IMR-90 (cell line): ENCODE measurements at regions not wholly inside any gene's neighbourhood (a gene's known extent, or its start where the extent isn't known, plus 50 kb on each side); places are given as distances from the start of the nearest gene placed in this dataset.

ENCODE experiments used
- ATAC-seq: fragments of 200-7000 bp; cut with Tn5 transposase; 2 replicates; pipeline ENCODE4 v1.9.1; 2020; ENCODE audit warnings: low read depth, mild to moderate bottlenecking, moderate library complexity
- BruUV-seq: library from RNA; stranded (reverse); fragments of 400-500 nt; replicated peaks from 2 replicates; lab custom pipeline; 2021; lab: Mats Ljungman, UMichigan
- CTCF ChIA-PET: fragments of 300-600 bp; formaldehyde crosslinking; extraction: SDS; loops from one replicate; lab custom pipeline; 2021; ENCODE audit warnings: antibody characterized with exemption; lab: Yijun Ruan, JAX
- POLR2A ChIA-PET: fragments of 300-600 bp; sonication (Branson Sonifier 250); formaldehyde crosslinking; loops from one replicate; lab custom pipeline; 2022; ENCODE audit warnings: antibody characterized with exemption; ENCODE audit not compliant: unreplicated experiment; lab: Charles Lee
- DNase-seq: peaks from one replicate; pipeline ENCODE4 v3.0.0; 2013
- H2AFZ ChIP-seq: replicated peaks from 2 replicates; pipeline ENCODE3; 2013; ENCODE audit warnings: low read length, mild to moderate bottlenecking; ENCODE audit not compliant: poor library complexity
- H2AK5ac ChIP-seq: 2 replicates; pipeline ENCODE4 v1.6.1; 2013; ENCODE audit warnings: low read depth, low read length, inconsistent platforms
- H2AK9ac ChIP-seq: replicated peaks from 2 replicates; pipeline ENCODE3; 2013; ENCODE audit warnings: mild to moderate bottlenecking, low read depth, low read length, moderate library complexity; ENCODE audit not compliant: poor library complexity
- H2BK120ac ChIP-seq: 2 replicates; pipeline ENCODE4 v1.6.1; 2013; ENCODE audit warnings: low read depth, low read length, inconsistent platforms
- H2BK15ac ChIP-seq: 3 replicates; pipeline ENCODE4 v1.6.1; 2013; ENCODE audit warnings: low read depth, low read length, inconsistent platforms
- H2BK20ac ChIP-seq: 2 replicates; pipeline ENCODE4 v1.6.1; 2013; ENCODE audit warnings: low read depth, mild to moderate bottlenecking, inconsistent platforms, low read length, moderate library complexity
- H2BK5ac ChIP-seq: 2 replicates; pipeline ENCODE4 v1.6.1; 2013; ENCODE audit warnings: mild to moderate bottlenecking, low read depth, low read length, inconsistent platforms; ENCODE audit not compliant: poor library complexity, severe bottlenecking
- H3K14ac ChIP-seq: replicated peaks from 2 replicates; pipeline ENCODE4 v1.6.1; 2013; ENCODE audit warnings: low read depth, low read length, inconsistent platforms
- H3K18ac ChIP-seq: 2 replicates; pipeline ENCODE4 v1.6.1; 2013; ENCODE audit warnings: low read depth, low read length, control low read depth
- H3K23ac ChIP-seq: 2 replicates; pipeline ENCODE4 v1.6.1; 2013; ENCODE audit warnings: low read depth, low read length, inconsistent platforms
- H3K27ac ChIP-seq: 2 replicates; pipeline ENCODE4 v1.5.1; 2013; ENCODE audit warnings: mild to moderate bottlenecking, control low read depth, low read length; ENCODE audit not compliant: insufficient read depth
- H3K27me3 ChIP-seq: 2 replicates; pipeline ENCODE4 v1.6.1; 2013; ENCODE audit warnings: low read length; ENCODE audit not compliant: control insufficient read depth, insufficient read depth
- H3K36me3 ChIP-seq: 2 replicates; pipeline ENCODE4 v1.6.1; 2013; ENCODE audit warnings: low read length, mixed read lengths; ENCODE audit not compliant: control insufficient read depth, insufficient read depth
- H3K4ac ChIP-seq: 2 replicates; pipeline ENCODE4 v1.6.1; 2013; ENCODE audit warnings: low read depth, low read length, inconsistent platforms
- H3K4me1 ChIP-seq: 2 replicates; pipeline ENCODE4 v1.6.1; 2013; ENCODE audit warnings: low read length, mixed read lengths; ENCODE audit not compliant: control insufficient read depth, insufficient read depth
- H3K4me2 ChIP-seq: 2 replicates; pipeline ENCODE4 v1.6.1; 2013; ENCODE audit warnings: low read depth, mild to moderate bottlenecking, control low read depth, low read length, moderate library complexity
- H3K4me3 ChIP-seq: 2 replicates; pipeline ENCODE4 v1.5.1; 2013; ENCODE audit warnings: low read depth, mild to moderate bottlenecking, control low read depth, low read length, moderate library complexity; ENCODE audit not compliant: insufficient read depth
- H3K56ac ChIP-seq: 2 replicates; pipeline ENCODE4 v1.6.1; 2013; ENCODE audit warnings: low read length, inconsistent platforms; ENCODE audit not compliant: insufficient read depth; ENCODE audit errors: extremely low read depth
- H3K79me1 ChIP-seq, 2 experiments: 2 replicates each; pipeline ENCODE4 v1.6.1; 2013; ENCODE audit warnings: low read length in 2 of 2, inconsistent platforms in 1 of 2, low read depth in 1 of 2
- H3K9ac ChIP-seq: 2 replicates; pipeline ENCODE4 v1.6.1; 2013; ENCODE audit warnings: low read depth, low read length, control low read depth
- H3K9me1 ChIP-seq: 2 replicates; pipeline ENCODE4 v1.6.1; 2013; ENCODE audit warnings: low read length, inconsistent platforms; ENCODE audit not compliant: insufficient read depth
- H3K9me3 ChIP-seq: 2 replicates; pipeline ENCODE4 v1.6.1; 2013; ENCODE audit warnings: low read length; ENCODE audit not compliant: control insufficient read depth, insufficient read depth
- H4K20me1 ChIP-seq: 2 replicates; pipeline ENCODE4 v1.6.1; 2013; ENCODE audit warnings: low read length, inconsistent platforms; ENCODE audit not compliant: insufficient read depth
- H4K5ac ChIP-seq: 2 replicates; pipeline ENCODE4 v1.6.1; 2013; ENCODE audit warnings: mild to moderate bottlenecking, low read depth, low read length, control low read depth
- H4K8ac ChIP-seq, 2 experiments: 2 replicates each; pipeline ENCODE4 v1.6.1; 2013; ENCODE audit warnings: low read depth in 2 of 2, low read length in 2 of 2, control low read depth in 1 of 2, inconsistent platforms in 1 of 2
- H4K91ac ChIP-seq: 2 replicates; pipeline ENCODE4 v1.6.1; 2013; ENCODE audit warnings: low read depth, low read length, inconsistent platforms; ENCODE audit not compliant: insufficient read depth
- BHLHE40 ChIP-seq: fragments of 150-350 bp; IDR thresholded peaks from 2 replicates; pipeline ENCODE4 v1.6.1; 2016; ENCODE audit warnings: mild to moderate bottlenecking, low read depth, low read length
- CEBPB ChIP-seq: IDR thresholded peaks from 2 replicates; pipeline ENCODE4 v1.6.1; 2012; ENCODE audit warnings: low read depth, low read length, improper control_type of control experiment
- CHD1 ChIP-seq: IDR thresholded peaks from 2 replicates; pipeline ENCODE4 v1.6.1; 2012; ENCODE audit warnings: low read depth, low read length, improper control_type of control experiment
- FOS ChIP-seq: fragments of 150-350 bp; IDR thresholded peaks from 2 replicates; pipeline ENCODE4 v1.6.1; 2016; ENCODE audit warnings: low read depth, low read length
- MAFK ChIP-seq: IDR thresholded peaks from 2 replicates; pipeline ENCODE4 v1.6.1; 2012; ENCODE audit warnings: low read depth, low read length, improper control_type of control experiment
- MAZ ChIP-seq: IDR thresholded peaks from 2 replicates; pipeline ENCODE4 v1.6.1; 2012; ENCODE audit warnings: low read depth, mild to moderate bottlenecking, low read length, improper control_type of control experiment, moderate library complexity, borderline replicate concordance
- MXI1 ChIP-seq: IDR thresholded peaks from 2 replicates; pipeline ENCODE4 v1.6.1; 2012; ENCODE audit warnings: low read depth, mild to moderate bottlenecking, low read length, moderate library complexity, borderline replicate concordance
- NFE2L2 ChIP-seq: fragments of 150-350 bp; IDR thresholded peaks from 2 replicates; pipeline ENCODE4 v1.6.1; 2016; ENCODE audit warnings: low read depth, mild to moderate bottlenecking, low read length
- POLR2A ChIP-seq: IDR thresholded peaks from 2 replicates; pipeline ENCODE4 v1.6.1; 2012; ENCODE audit warnings: mild to moderate bottlenecking, low read depth, low read length
- RAD21 ChIP-seq: IDR thresholded peaks from 2 replicates; pipeline ENCODE4 v1.6.1; 2012; ENCODE audit warnings: low read length, improper control_type of control experiment
- RCOR1 ChIP-seq: IDR thresholded peaks from 2 replicates; pipeline ENCODE4 v1.6.1; 2012; ENCODE audit warnings: mild to moderate bottlenecking, low read length, improper control_type of control experiment; ENCODE audit not compliant: insufficient replicate concordance
- RFX5 ChIP-seq: IDR thresholded peaks from 2 replicates; pipeline ENCODE4 v1.8.0; 2012; ENCODE audit warnings: low read depth, mild to moderate bottlenecking, low read length, moderate library complexity
- SMC3 ChIP-seq: fragments of 150-350 bp; IDR thresholded peaks from 2 replicates; pipeline ENCODE4 v1.6.1; 2016; ENCODE audit warnings: low read depth, mild to moderate bottlenecking, antibody characterized with exemption, low read length, moderate library complexity
- WGBS, 2 experiments: methylation state at CpG; one replicate each; pipeline versions ENCODE4 v1.1.5 to v1.1.7; 2013; ENCODE audit warnings: missing lambda C conversion rate in 2 of 2; ENCODE audit not compliant: insufficient read length in 1 of 2; ENCODE audit errors: extremely low coverage in 2 of 2; 5-methylcytosine and 5-hydroxymethylcytosine counted together
- dilution Hi-C: fragments of 300-500 bp; cut with HindIII; formaldehyde crosslinking; loops from one replicate; pipeline ENCODE4 v1.14.3; 2018; ENCODE audit warnings: low sequenced_read_pairs; ENCODE audit not compliant: unreplicated experiment
- in situ Hi-C: fragments of 300-500 bp; cut with MboI; formaldehyde crosslinking; loops from 3 replicates; pipeline ENCODE4 v1.14.3; 2019; ENCODE audit warnings: low sequenced_read_pairs, inconsistent platforms, mixed read lengths
- intact Hi-C: fragments of 100-400 bp; cut with micrococcal nuclease; formaldehyde crosslinking; loops from 2 replicates; pipeline ENCODE4 v1.10.0; 2022
- TF ChIP-seq, protein P1 (sequence below): fragments of 150-350 bp; IDR thresholded peaks from 2 replicates; pipeline ENCODE4 v1.6.1; 2016; ENCODE audit warnings: low read depth, mild to moderate bottlenecking, low read length, moderate library complexity, borderline replicate concordance
- TF ChIP-seq, protein P2 (sequence below): conservative IDR thresholded peaks from 2 replicates; pipeline ENCODE4 v1.5.1; 2012; ENCODE audit warnings: mild to moderate bottlenecking, low read depth, low read length, improper control_type of control experiment
- TF ChIP-seq, protein P3 (sequence below): fragments of 150-350 bp; IDR thresholded peaks from 2 replicates; pipeline ENCODE4 v1.6.1; 2017; ENCODE audit warnings: mild to moderate bottlenecking, antibody characterized with exemption, low read length, low read depth

DNA sequence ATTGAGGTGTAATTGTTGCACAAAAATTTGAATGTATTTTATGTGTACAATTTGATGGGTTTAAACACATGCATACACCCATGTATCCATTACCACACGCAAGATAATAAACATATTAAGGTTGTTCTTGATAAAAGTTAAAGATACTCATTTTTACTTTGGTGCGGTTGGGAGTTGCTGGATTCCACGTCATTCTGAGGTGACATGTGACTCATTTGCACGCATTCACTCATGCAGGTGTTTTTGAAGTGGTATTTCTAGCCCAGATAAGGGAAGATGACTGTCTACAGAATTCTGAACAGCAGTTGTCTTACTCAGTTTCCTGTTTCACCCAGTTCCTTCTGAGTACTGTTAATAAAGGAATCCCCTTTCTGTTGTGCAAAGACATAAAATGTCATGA lies 142.0 kb downstream of the RTL3 start:
- no peak overlapping the region for H2BK120ac ChIP-seq
- POLR2A ChIA-PET, result no interaction called here
- H3K9ac ChIP-seq, result no peak overlapping the region
- H3K4me3 ChIP-seq, result no peak overlapping the region
- no peak for TF ChIP-seq MAFK
- TF ChIP-seq CHD1, result no peak
- no peak for TF ChIP-seq POLR2A
- TF ChIP-seq, protein P1, sequence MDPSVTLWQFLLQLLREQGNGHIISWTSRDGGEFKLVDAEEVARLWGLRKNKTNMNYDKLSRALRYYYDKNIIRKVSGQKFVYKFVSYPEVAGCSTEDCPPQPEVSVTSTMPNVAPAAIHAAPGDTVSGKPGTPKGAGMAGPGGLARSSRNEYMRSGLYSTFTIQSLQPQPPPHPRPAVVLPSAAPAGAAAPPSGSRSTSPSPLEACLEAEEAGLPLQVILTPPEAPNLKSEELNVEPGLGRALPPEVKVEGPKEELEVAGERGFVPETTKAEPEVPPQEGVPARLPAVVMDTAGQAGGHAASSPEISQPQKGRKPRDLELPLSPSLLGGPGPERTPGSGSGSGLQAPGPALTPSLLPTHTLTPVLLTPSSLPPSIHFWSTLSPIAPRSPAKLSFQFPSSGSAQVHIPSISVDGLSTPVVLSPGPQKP, result no peak
- TF ChIP-seq NFE2L2, result no peak
- no peak for TF ChIP-seq MAZ
- no peak for TF ChIP-seq FOS
- no peak for TF ChIP-seq CEBPB
- TF ChIP-seq, protein P2, sequence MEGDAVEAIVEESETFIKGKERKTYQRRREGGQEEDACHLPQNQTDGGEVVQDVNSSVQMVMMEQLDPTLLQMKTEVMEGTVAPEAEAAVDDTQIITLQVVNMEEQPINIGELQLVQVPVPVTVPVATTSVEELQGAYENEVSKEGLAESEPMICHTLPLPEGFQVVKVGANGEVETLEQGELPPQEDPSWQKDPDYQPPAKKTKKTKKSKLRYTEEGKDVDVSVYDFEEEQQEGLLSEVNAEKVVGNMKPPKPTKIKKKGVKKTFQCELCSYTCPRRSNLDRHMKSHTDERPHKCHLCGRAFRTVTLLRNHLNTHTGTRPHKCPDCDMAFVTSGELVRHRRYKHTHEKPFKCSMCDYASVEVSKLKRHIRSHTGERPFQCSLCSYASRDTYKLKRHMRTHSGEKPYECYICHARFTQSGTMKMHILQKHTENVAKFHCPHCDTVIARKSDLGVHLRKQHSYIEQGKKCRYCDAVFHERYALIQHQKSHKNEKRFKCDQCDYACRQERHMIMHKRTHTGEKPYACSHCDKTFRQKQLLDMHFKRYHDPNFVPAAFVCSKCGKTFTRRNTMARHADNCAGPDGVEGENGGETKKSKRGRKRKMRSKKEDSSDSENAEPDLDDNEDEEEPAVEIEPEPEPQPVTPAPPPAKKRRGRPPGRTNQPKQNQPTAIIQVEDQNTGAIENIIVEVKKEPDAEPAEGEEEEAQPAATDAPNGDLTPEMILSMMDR, result no peak
- TF ChIP-seq MXI1, result no peak
- no peak for TF ChIP-seq RFX5
- no peak for TF ChIP-seq BHLHE40
- TF ChIP-seq, protein P3, sequence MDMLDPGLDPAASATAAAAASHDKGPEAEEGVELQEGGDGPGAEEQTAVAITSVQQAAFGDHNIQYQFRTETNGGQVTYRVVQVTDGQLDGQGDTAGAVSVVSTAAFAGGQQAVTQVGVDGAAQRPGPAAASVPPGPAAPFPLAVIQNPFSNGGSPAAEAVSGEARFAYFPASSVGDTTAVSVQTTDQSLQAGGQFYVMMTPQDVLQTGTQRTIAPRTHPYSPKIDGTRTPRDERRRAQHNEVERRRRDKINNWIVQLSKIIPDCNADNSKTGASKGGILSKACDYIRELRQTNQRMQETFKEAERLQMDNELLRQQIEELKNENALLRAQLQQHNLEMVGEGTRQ, result no peak
- no peak for TF ChIP-seq RCOR1
- no peak for TF ChIP-seq SMC3
- no peak for TF ChIP-seq RAD21
- DNase-seq (no peak), ATAC-seq (no peak)
- no peak overlapping the region for H2BK20ac ChIP-seq
- no peaks in the 10 kb centered on the region for H3K9me3 ChIP-seq
- H3K4ac ChIP-seq, result no peak overlapping the region
- H2AFZ ChIP-seq, result no peak overlapping the region
- dilution Hi-C loops, result no loop called here
- no peak overlapping the region for H3K56ac ChIP-seq
- no peaks in the 10 kb centered on the region for H3K4me1 ChIP-seq
- H4K8ac ChIP-seq, result no peak overlapping the region
- WGBS, 2 experiments, result no CpG with 5 or more reads among the region's 4 CpGs
- CTCF ChIA-PET, result no interaction called here
- BruUV-seq, result no TSS peak
- H3K14ac ChIP-seq, result no peak overlapping the region
- no peak overlapping the region for H4K91ac ChIP-seq
- H3K36me3 ChIP-seq, result no peaks in the 10 kb centered on the region
- H3K4me2 ChIP-seq, result no peak overlapping the region
- H3K23ac ChIP-seq, result no peak overlapping the region
- H4K5ac ChIP-seq, result no peak overlapping the region
- H3K27ac ChIP-seq, result no peak overlapping the region
- H3K27me3 ChIP-seq, result no peaks in the 10 kb centered on the region
- no peaks in the 10 kb centered on the region for H4K20me1 ChIP-seq
- intact Hi-C loops, result no loop called here
- no peak overlapping the region for H2BK5ac ChIP-seq
- no peak overlapping the region for H2BK15ac ChIP-seq
- no peaks in the 10 kb centered on the region for H3K79me1 ChIP-seq
- in situ Hi-C loops, result no loop called here
- no peak overlapping the region for H2AK9ac ChIP-seq
- H2AK5ac ChIP-seq, result no peak overlapping the region
- H3K18ac ChIP-seq, result no peak overlapping the region
- H3K9me1 ChIP-seq, result no peaks in the 10 kb centered on the region
